ENCODE measurements at regions not wholly inside any gene's neighbourhood (a gene's known extent, or its start where the extent isn't known, plus 50 kb on each side); places are given as distances from the start of the nearest gene placed in this dataset.

- TF ChIP-seq POLR2A (IDR thresholded peaks at IDR 0.05) (no peak), CTCF (IDR thresholded peaks at IDR 0.05) (no peak)
Measured at GRCh38 chrX:46340696-46341095, 204.5 kb downstream of the ZNF674 start.
